CD4-positive, alpha-beta T cell treated with Interleukin-1 beta for 1 hour (primary cell): ENCODE measurements at regions not wholly inside any gene's neighbourhood (a gene's known extent, or its start where the extent isn't known, plus 50 kb on each side); places are given as distances from the start of the nearest gene placed in this dataset.
A peak's percentile ranks its signal among the peaks of the same experiment; 100 is the strongest.

Experiments used
- DNase-seq, 2 donors: peaks; one replicate each; pipeline ENCODE4 v3.0.0-alpha.2; 2020 to 2022

- no peak for DNase-seq
Observed at GRCh38 chr14:38839694-38840365, 263.2 kb downstream of the SEC23A start.

GRCh38 chr14:38838979-38839323, 264.1 kb downstream of the SEC23A start:
- no peak for DNase-seq

- DNase-seq: no peak
Observed at GRCh38 chr14:38838049-38838978, 264.7 kb downstream of the SEC23A start.

- no peak for DNase-seq
Observed at GRCh38 chr14:38837343-38838048, 265.5 kb downstream of the SEC23A start.

- no peak for DNase-seq
Observed at GRCh38 chr14:38836539-38836938, 266.5 kb downstream of the SEC23A start.

- DNase-seq: no peak
Observed at GRCh38 chr14:38835874-38836273, 267.2 kb downstream of the SEC23A start.

GRCh38 chr14:38828183-38828827, 274.7 kb downstream of the SEC23A start:
- no peak for DNase-seq

GRCh38 chr14:38824706-38825105, 278.3 kb downstream of the SEC23A start:
- DNase-seq: no peak

GRCh38 chr14:38818555-38818954, 284.5 kb downstream of the SEC23A start:
- no peak for DNase-seq

GRCh38 chr14:38808734-38809455, 294.1 kb downstream of the SEC23A start:
- DNase-seq: peak in 1 of 2 donors; percentile 5

GRCh38 chr14:38799671-38800070, 303.4 kb downstream of the SEC23A start:
- DNase-seq: no peak

GRCh38 chr14:38794677-38795076, 308.4 kb downstream of the SEC23A start:
- DNase-seq: no peak

- no peak for DNase-seq
Observed at GRCh38 chr14:38791862-38792261, 311.2 kb downstream of the SEC23A start.

- DNase-seq: no peak
Observed at GRCh38 chr14:38790916-38791315, 312.1 kb downstream of the SEC23A start.

- DNase-seq: no peak
Observed at GRCh38 chr14:38789805-38790204, 313.2 kb downstream of the SEC23A start.

- DNase-seq: no peak
Observed at GRCh38 chr14:38788060-38788459, 315.0 kb downstream of the SEC23A start.

GRCh38 chr14:38786921-38787320, 316.1 kb downstream of the SEC23A start:
- no peak for DNase-seq

- DNase-seq: no peak
Observed at GRCh38 chr14:38777401-38777800, 325.6 kb downstream of the SEC23A start.

- DNase-seq: no peak
Observed at GRCh38 chr14:38775986-38776385, 327.0 kb downstream of the SEC23A start.

- no peak for DNase-seq
Observed at GRCh38 chr14:38774162-38774561, 328.9 kb downstream of the SEC23A start.

- no peak for DNase-seq
Observed at GRCh38 chr14:38770251-38770650, 332.8 kb downstream of the SEC23A start.

- DNase-seq: no peak
Observed at GRCh38 chr14:38762845-38763244, 340.2 kb downstream of the SEC23A start.
